ENCODE measurements at regions not wholly inside any gene's neighbourhood (a gene's known extent, or its start where the extent isn't known, plus 50 kb on each side); places are given as distances from the start of the nearest gene placed in this dataset.

DNA sequence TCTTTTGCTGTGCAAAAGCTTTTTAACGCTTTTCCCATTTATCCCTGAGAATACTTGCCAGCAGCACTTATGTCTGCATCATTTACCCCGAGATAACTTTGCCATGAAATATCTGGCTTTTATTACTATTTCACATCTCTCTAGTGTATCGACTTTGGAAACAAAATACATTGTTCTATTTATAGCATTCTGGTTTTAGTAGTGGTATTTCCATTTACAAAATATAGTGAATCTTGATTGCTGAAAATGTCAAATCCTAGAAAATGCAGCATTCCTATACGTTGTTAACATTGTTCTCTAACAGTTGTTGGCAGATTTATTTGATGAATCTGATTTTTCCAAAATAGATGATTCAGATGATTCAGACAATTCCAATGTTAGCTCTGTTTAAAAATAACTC is 189.3 kb upstream of the SPRY2 start:
- dilution Hi-C loops (cut with HindIII; ENCODE audit: low sequenced_read_pairs, unreplicated experiment) (no loop called here), intact Hi-C loops (cut with micrococcal nuclease) (no loop called here), in situ Hi-C loops (cut with MboI; ENCODE audit: low sequenced_read_pairs) (no loop called here)
- no peak for TF ChIP-seq MAFK (IDR thresholded peaks at IDR 0.05; ENCODE audit: low read depth, low read length)
- TF ChIP-seq, protein P1, sequence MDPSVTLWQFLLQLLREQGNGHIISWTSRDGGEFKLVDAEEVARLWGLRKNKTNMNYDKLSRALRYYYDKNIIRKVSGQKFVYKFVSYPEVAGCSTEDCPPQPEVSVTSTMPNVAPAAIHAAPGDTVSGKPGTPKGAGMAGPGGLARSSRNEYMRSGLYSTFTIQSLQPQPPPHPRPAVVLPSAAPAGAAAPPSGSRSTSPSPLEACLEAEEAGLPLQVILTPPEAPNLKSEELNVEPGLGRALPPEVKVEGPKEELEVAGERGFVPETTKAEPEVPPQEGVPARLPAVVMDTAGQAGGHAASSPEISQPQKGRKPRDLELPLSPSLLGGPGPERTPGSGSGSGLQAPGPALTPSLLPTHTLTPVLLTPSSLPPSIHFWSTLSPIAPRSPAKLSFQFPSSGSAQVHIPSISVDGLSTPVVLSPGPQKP (IDR thresholded peaks at IDR 0.05; ENCODE audit: borderline replicate concordance, low read depth, low read length) = no peak
- TF ChIP-seq MAZ (IDR thresholded peaks at IDR 0.05; ENCODE audit: borderline replicate concordance, low read depth, low read length) = no peak
- TF ChIP-seq CHD1 (IDR thresholded peaks at IDR 0.05; ENCODE audit: low read depth, low read length) = no peak
- no peak for TF ChIP-seq MXI1 (IDR thresholded peaks at IDR 0.05; ENCODE audit: borderline replicate concordance, low read depth, low read length)
- TF ChIP-seq CTCF (conservative IDR thresholded peaks at IDR 0.05; ENCODE audit: low read depth, low read length) = no peak
- no peak for TF ChIP-seq RFX5 (IDR thresholded peaks at IDR 0.05; ENCODE audit: low read depth, low read length)
- TF ChIP-seq FOS (IDR thresholded peaks at IDR 0.05; ENCODE audit: low read depth, low read length) = no peak
- TF ChIP-seq, protein P2, sequence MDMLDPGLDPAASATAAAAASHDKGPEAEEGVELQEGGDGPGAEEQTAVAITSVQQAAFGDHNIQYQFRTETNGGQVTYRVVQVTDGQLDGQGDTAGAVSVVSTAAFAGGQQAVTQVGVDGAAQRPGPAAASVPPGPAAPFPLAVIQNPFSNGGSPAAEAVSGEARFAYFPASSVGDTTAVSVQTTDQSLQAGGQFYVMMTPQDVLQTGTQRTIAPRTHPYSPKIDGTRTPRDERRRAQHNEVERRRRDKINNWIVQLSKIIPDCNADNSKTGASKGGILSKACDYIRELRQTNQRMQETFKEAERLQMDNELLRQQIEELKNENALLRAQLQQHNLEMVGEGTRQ (IDR thresholded peaks at IDR 0.05; ENCODE audit: low read depth, low read length) = no peak
- no peak for TF ChIP-seq BHLHE40 (IDR thresholded peaks at IDR 0.05; ENCODE audit: low read depth, low read length)
- TF ChIP-seq NFE2L2 (IDR thresholded peaks at IDR 0.05; ENCODE audit: low read depth, low read length) = no peak
- no peak for TF ChIP-seq POLR2A (IDR thresholded peaks at IDR 0.05; ENCODE audit: low read depth, low read length)
- TF ChIP-seq CEBPB (IDR thresholded peaks at IDR 0.05; ENCODE audit: low read depth, low read length) = no peak
- no peak for TF ChIP-seq RAD21 (IDR thresholded peaks at IDR 0.05; ENCODE audit: low read length)
- TF ChIP-seq RCOR1 (IDR thresholded peaks at IDR 0.05; ENCODE audit: insufficient replicate concordance, low read length) = no peak
- no peak for TF ChIP-seq SMC3 (IDR thresholded peaks at IDR 0.05; ENCODE audit: low read depth, low read length)
- no peak overlapping the region for H2BK5ac ChIP-seq (ENCODE audit: low read depth, low read length, poor library complexity, severe bottlenecking)
- no peak overlapping the region for H3K56ac ChIP-seq (ENCODE audit: extremely low read depth, insufficient read depth, low read length)
- H3K4me1 ChIP-seq (ENCODE audit: control insufficient read depth, insufficient read depth, low read length) = no peaks in the 10 kb centered on the region
- no peak overlapping the region for H4K8ac ChIP-seq (ENCODE audit: low read depth in 2 of 2, low read length in 2 of 2)
- no peaks in the 10 kb centered on the region; the same call in 1 of the 2 replicates for H3K9me3 ChIP-seq (ENCODE audit: control insufficient read depth, insufficient read depth, low read length)
- no peak overlapping the region for H4K91ac ChIP-seq (ENCODE audit: insufficient read depth, low read depth, low read length)
- no peak overlapping the region for H2BK15ac ChIP-seq (ENCODE audit: low read depth, low read length)
- no peak overlapping the region for H3K4me2 ChIP-seq (ENCODE audit: low read depth, low read length)
- no peak overlapping the region for H3K4me3 ChIP-seq (ENCODE audit: insufficient read depth, low read depth, low read length)
- H3K36me3 ChIP-seq (ENCODE audit: control insufficient read depth, insufficient read depth, low read length) = no peaks in the 10 kb centered on the region
- H3K4ac ChIP-seq (ENCODE audit: low read depth, low read length) = no peak overlapping the region
- no peak overlapping the region for H2BK20ac ChIP-seq (ENCODE audit: low read depth, low read length)
- H3K9ac ChIP-seq (ENCODE audit: low read depth, low read length) = no peak overlapping the region
- H3K23ac ChIP-seq (ENCODE audit: low read depth, low read length) = no peak overlapping the region
- ATAC-seq (ENCODE audit: low read depth) (no peak), DNase-seq (no peak)
- POLR2A ChIA-PET (ENCODE audit: unreplicated experiment) = no interaction called here
- BruUV-seq (replicated peaks) = no TSS peak
- WGBS, 2 experiments (ENCODE audit: extremely low coverage in 2 of 2, insufficient read length in 1 of 2) = no CpG with 5 or more reads among the region's 4 CpGs
- no peaks in the 10 kb centered on the region for H3K79me1 ChIP-seq (ENCODE audit: low read depth in 1 of 2, low read length in 2 of 2)
- no peak overlapping the region for H3K18ac ChIP-seq (ENCODE audit: low read depth, low read length)
- no peaks in the 10 kb centered on the region for H4K20me1 ChIP-seq (ENCODE audit: insufficient read depth, low read length)
- no peak overlapping the region for H3K14ac ChIP-seq (replicated peaks; ENCODE audit: low read depth, low read length)
- H3K9me1 ChIP-seq (ENCODE audit: insufficient read depth, low read length) = no peaks in the 10 kb centered on the region
- H3K27me3 ChIP-seq (ENCODE audit: control insufficient read depth, insufficient read depth, low read length) = no peaks in the 10 kb centered on the region
- no peak overlapping the region for H2AK5ac ChIP-seq (ENCODE audit: low read depth, low read length)
- H2AFZ ChIP-seq (replicated peaks; ENCODE audit: low read length, poor library complexity) = no peak overlapping the region
- H2AK9ac ChIP-seq (replicated peaks; ENCODE audit: low read depth, low read length, poor library complexity) = no peak overlapping the region
- H3K27ac ChIP-seq (ENCODE audit: insufficient read depth, low read length) = no peak overlapping the region
- CTCF ChIA-PET = interaction anchor here (0.7 kb wide), 1 partner anchor 141 kb away, joined by 4 read pairs; no protein-coding TSS in a partner anchor
- H2BK120ac ChIP-seq (ENCODE audit: low read depth, low read length) = no peak overlapping the region
- H4K5ac ChIP-seq (ENCODE audit: low read depth, low read length) = no peak overlapping the region

Data from IMR-90 (cell line).